PC-9 (cell line): ENCODE measurements at regions not wholly inside any gene's neighbourhood (a gene's known extent, or its start where the extent isn't known, plus 50 kb on each side); places are given as distances from the start of the nearest gene placed in this dataset.

Source experiments
- EZH2 ChIP-seq: fragments of 200-600 bp; sonication (generic); IDR thresholded peaks from 2 replicates; pipeline ENCODE4 v1.8.0; 2017; ENCODE audit warnings: antibody characterized with exemption, low read depth
- TF ChIP-seq, protein P1 (sequence below): fragments of 200-600 bp; sonication (generic); conservative IDR thresholded peaks from 2 replicates; pipeline ENCODE4 v1.6.1; 2017; ENCODE audit warnings: mixed run types, antibody characterized with exemption, mild to moderate bottlenecking, moderate library complexity

DNA sequence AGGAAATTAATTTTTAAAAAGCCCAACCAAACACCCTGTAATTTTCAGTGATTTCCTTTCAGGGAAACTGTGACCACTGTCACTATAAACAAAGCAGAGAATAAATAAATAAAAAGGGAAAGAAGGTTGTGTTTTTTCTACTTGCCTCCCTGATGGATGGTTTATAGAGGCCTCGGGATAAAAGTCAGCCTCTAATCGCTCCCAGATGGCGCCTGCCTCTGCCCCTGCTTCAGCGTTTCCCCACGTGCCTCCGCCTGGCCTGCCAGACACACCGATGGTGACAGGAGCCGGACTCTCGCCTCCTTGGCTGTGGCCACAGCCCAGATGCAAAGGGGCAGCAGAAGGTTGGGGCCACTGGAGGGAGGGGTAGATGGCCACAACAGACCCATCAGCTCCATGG lies 327.7 kb downstream of the CDC5L start:
- no peak for TF ChIP-seq EZH2
- TF ChIP-seq, protein P1, sequence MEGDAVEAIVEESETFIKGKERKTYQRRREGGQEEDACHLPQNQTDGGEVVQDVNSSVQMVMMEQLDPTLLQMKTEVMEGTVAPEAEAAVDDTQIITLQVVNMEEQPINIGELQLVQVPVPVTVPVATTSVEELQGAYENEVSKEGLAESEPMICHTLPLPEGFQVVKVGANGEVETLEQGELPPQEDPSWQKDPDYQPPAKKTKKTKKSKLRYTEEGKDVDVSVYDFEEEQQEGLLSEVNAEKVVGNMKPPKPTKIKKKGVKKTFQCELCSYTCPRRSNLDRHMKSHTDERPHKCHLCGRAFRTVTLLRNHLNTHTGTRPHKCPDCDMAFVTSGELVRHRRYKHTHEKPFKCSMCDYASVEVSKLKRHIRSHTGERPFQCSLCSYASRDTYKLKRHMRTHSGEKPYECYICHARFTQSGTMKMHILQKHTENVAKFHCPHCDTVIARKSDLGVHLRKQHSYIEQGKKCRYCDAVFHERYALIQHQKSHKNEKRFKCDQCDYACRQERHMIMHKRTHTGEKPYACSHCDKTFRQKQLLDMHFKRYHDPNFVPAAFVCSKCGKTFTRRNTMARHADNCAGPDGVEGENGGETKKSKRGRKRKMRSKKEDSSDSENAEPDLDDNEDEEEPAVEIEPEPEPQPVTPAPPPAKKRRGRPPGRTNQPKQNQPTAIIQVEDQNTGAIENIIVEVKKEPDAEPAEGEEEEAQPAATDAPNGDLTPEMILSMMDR, result no peak
